Spleen (tissue), 11 donors: ENCODE measurements at regions not wholly inside any gene's neighbourhood (a gene's known extent, or its start where the extent isn't known, plus 50 kb on each side); places are given as distances from the start of the nearest gene placed in this dataset.

Experiments used
- DNase-seq: peaks from one replicate; pipeline ENCODE4 v3.0.0-alpha.2; 2020
- H3K27ac ChIP-seq, 8 donors: fragments of 200-600 bp; sonication (generic) in 7 of 8; 1 replicate in 4 of 8; 2 replicates in 4 of 8; pipeline versions ENCODE4 v1.5.0 to v1.8.0; 2016 to 2021; ENCODE audit warnings: inconsistent platforms in 4 of 8, mild to moderate bottlenecking in 4 of 8, moderate library complexity in 1 of 8
- H3K27me3 ChIP-seq, 7 donors: fragments of 200-600 bp; sonication (generic) in 6 of 7; replicated peaks in 1 of 7; 1 replicate in 4 of 7; 2 replicates in 3 of 7; pipeline versions ENCODE4 v1.5.0 to v1.8.0; 2016 to 2021; ENCODE audit warnings: inconsistent platforms in 3 of 7, mild to moderate bottlenecking in 1 of 7
- H3K36me3 ChIP-seq, 6 donors: fragments of 200-600 bp; sonication (generic) in 5 of 6; 1 replicate in 4 of 6; 2 replicates in 2 of 6; pipeline versions ENCODE4 v1.5.0 to v1.8.0; 2016 to 2021; ENCODE audit warnings: inconsistent platforms in 2 of 6
- H3K4me1 ChIP-seq, 6 donors: fragments of 200-600 bp; sonication (generic) in 5 of 6; 1 replicate in 3 of 6; 2 replicates in 3 of 6; pipeline versions ENCODE4 v1.5.0 to v1.8.0; 2016 to 2021; ENCODE audit warnings: inconsistent platforms in 3 of 6
- H3K4me3 ChIP-seq, 8 donors: fragments of 200-600 bp; sonication (generic) in 7 of 8; 1 replicate in 4 of 8; 2 replicates in 4 of 8; pipeline versions ENCODE4 v1.5.0 to v1.8.0; 2016 to 2021; ENCODE audit warnings: inconsistent platforms in 4 of 8, mild to moderate bottlenecking in 4 of 8, moderate library complexity in 2 of 8
- H3K9me3 ChIP-seq, 8 donors: fragments of 200-600 bp; sonication (generic) in 7 of 8; 1 replicate in 4 of 8; 2 replicates in 4 of 8; pipeline versions ENCODE4 v1.5.0 to v1.8.0; 2016 to 2021; ENCODE audit warnings: inconsistent platforms in 4 of 8
- CTCF ChIP-seq, 11 experiments: fragments of 200-600 bp in 7 of 11; fragments of 450-650 bp in 4 of 11; sonication (generic) in 4 of 11; IDR thresholded peaks in 8 of 11; conservative IDR thresholded peaks in 3 of 11; 1 replicate in 7 of 11; 2 replicates in 4 of 11; pipeline versions ENCODE4 v1.4.0 to v1.8.0; 2016 to 2021; ENCODE audit warnings: antibody characterized with exemption in 11 of 11, inconsistent platforms in 4 of 11, mild to moderate bottlenecking in 1 of 11
- POLR2A ChIP-seq, 3 donors: fragments of 450-650 bp; IDR thresholded peaks; one replicate each; pipeline ENCODE4 v1.5.1; 2017; ENCODE audit warnings: antibody characterized with exemption in 3 of 3, mild to moderate bottlenecking in 1 of 3
- POLR2AphosphoS5 ChIP-seq, 3 donors: sonication (generic); formaldehyde crosslinking; IDR thresholded peaks; one replicate each; pipeline ENCODE4 v1.5.1; 2017; ENCODE audit warnings: antibody characterized with exemption in 3 of 3
- WGBS, 5 donors: extraction: QIAGEN DNeasy Blood & Tissue Kit in 3 of 5; methylation state at CpG; one replicate each; pipeline versions ENCODE4 v1.1.5 to v1.1.7; 2013 to 2018; 5-methylcytosine and 5-hydroxymethylcytosine counted together
- intact Hi-C: fragments of 100-400 bp; cut with DNase I; formaldehyde crosslinking; loops from one replicate; pipeline ENCODE4 v1.15.0; 2023; ENCODE audit warnings: low total_unique reads
- donor health status: healthy with polysubstance abuse.
- donor health status: DM: no; HTN: no; CAD: no; lungs with moderate emphysema.
- donor health status: DM: no; HTN: no; CAD: no.
- donor health status: Bipolar disorder and iron deficiency.
- donor health status: healthy.
- donor health status: DM: no; HTN: no; CAD: no.
- donor health status: DM: yes; HTN: yes; CAD: no.

- Histone ChIP-seq H3K4me3 (no peak overlapping the region), H3K4me1 (no peaks in the 10 kb centered on the region), H3K36me3 (no peaks in the 10 kb centered on the region), H3K9me3 (no peaks in the 10 kb centered on the region), H3K27me3 (no peaks in the 10 kb centered on the region), H3K27ac (no peak overlapping the region)
- WGBS, 5 donors, result 87 to 95% (median 89%) methylated on average over 3 of the region's 3 CpGs
- no peak for DNase-seq
- TF ChIP-seq POLR2A (IDR thresholded peaks at IDR 0.05) (no peak), POLR2AphosphoS5 (IDR thresholded peaks at IDR 0.05) (no peak), CTCF (IDR thresholded peaks at IDR 0.05 in 8 of 11, conservative IDR thresholded peaks at IDR 0.05 in 3 of 11) (no peak)
- intact Hi-C loops, result no loop called here
These were observed 529.3 kb upstream of the ZNF608 start for GRCh38 chr5:125275725-125276090.

- 75 to 87% (median 84%) methylated on average over 2 of the region's 2 CpGs for WGBS, 5 donors
- intact Hi-C loops, result no loop called here
These were observed 529.7 kb upstream of the ZNF608 start for GRCh38 chr5:125276096-125276495.

GRCh38 chr5:125277494-125278154 lies 531.2 kb upstream of the ZNF608 start:
- WGBS, 5 donors, result 90 to 95% (median 93%) methylated on average over 3 of the region's 3 CpGs
- no peak overlapping the region for H3K4me3 ChIP-seq
- no peak overlapping the region for H3K27ac ChIP-seq
- H3K27me3 ChIP-seq, result no peaks in the 10 kb centered on the region
- H3K36me3 ChIP-seq, result no peaks in the 10 kb centered on the region
- no peaks in the 10 kb centered on the region for H3K4me1 ChIP-seq
- no peak for TF ChIP-seq POLR2AphosphoS5 (IDR thresholded peaks at IDR 0.05)
- TF ChIP-seq CTCF (IDR thresholded peaks at IDR 0.05 in 8 of 11, conservative IDR thresholded peaks at IDR 0.05 in 3 of 11), result no peak
- TF ChIP-seq POLR2A (IDR thresholded peaks at IDR 0.05), result no peak
- intact Hi-C loops, result no loop called here
- no peaks in the 10 kb centered on the region for H3K9me3 ChIP-seq
- no peak for DNase-seq

More at GRCh38 chr5:125276096-125276495, 529.7 kb upstream of the ZNF608 start:
- Histone ChIP-seq H3K9me3 (no peaks in the 10 kb centered on the region), H3K27me3 (no peaks in the 10 kb centered on the region), H3K4me3 (no peak overlapping the region), H3K27ac (no peak overlapping the region), H3K4me1 (no peaks in the 10 kb centered on the region), H3K36me3 (no peaks in the 10 kb centered on the region)
- DNase-seq, result no peak
- TF ChIP-seq CTCF (IDR thresholded peaks at IDR 0.05 in 8 of 11, conservative IDR thresholded peaks at IDR 0.05 in 3 of 11), result no peak
- no peak for TF ChIP-seq POLR2AphosphoS5 (IDR thresholded peaks at IDR 0.05)
- no peak for TF ChIP-seq POLR2A (IDR thresholded peaks at IDR 0.05)

- WGBS, 5 donors, result 86 to 94% (median 91%) methylated on average over 2 of the region's 2 CpGs
- no peaks in the 10 kb centered on the region for H3K27me3 ChIP-seq
- no peak for DNase-seq
- TF ChIP-seq POLR2AphosphoS5 (IDR thresholded peaks at IDR 0.05) (no peak), CTCF (IDR thresholded peaks at IDR 0.05 in 8 of 11, conservative IDR thresholded peaks at IDR 0.05 in 3 of 11) (no peak), POLR2A (IDR thresholded peaks at IDR 0.05) (no peak)
- no peaks in the 10 kb centered on the region for H3K9me3 ChIP-seq
- no peaks in the 10 kb centered on the region for H3K4me1 ChIP-seq
- no peak overlapping the region for H3K4me3 ChIP-seq
- H3K36me3 ChIP-seq, result no peaks in the 10 kb centered on the region
- H3K27ac ChIP-seq, result no peak overlapping the region
- intact Hi-C loops, result no loop called here
These were observed 532.3 kb upstream of the ZNF608 start for GRCh38 chr5:125278711-125279110.
